ENCODE measurements at regions not wholly inside any gene's neighbourhood (a gene's known extent, or its start where the extent isn't known, plus 50 kb on each side); places are given as distances from the start of the nearest gene placed in this dataset.

DNA sequence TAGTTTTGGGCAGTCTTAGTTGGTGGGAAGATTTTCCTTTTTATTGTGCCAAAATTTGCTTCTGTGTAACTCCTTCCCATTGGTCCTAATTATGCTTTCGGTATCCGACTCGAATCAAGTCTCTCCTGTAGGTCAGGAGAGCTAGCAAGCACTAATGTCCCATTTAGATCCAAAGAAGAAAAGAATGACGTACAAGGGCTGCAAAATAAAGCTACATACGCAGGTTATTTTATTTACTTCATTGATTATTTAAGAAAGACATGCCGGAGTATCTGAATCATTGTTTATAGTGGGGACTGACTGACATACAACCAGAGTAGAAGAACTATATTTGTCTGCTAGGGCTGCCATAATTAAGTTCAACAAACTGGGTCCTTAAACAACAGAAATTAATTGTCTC, 648.5 kb downstream of the CPS1 start:
- TF ChIP-seq, protein P1, sequence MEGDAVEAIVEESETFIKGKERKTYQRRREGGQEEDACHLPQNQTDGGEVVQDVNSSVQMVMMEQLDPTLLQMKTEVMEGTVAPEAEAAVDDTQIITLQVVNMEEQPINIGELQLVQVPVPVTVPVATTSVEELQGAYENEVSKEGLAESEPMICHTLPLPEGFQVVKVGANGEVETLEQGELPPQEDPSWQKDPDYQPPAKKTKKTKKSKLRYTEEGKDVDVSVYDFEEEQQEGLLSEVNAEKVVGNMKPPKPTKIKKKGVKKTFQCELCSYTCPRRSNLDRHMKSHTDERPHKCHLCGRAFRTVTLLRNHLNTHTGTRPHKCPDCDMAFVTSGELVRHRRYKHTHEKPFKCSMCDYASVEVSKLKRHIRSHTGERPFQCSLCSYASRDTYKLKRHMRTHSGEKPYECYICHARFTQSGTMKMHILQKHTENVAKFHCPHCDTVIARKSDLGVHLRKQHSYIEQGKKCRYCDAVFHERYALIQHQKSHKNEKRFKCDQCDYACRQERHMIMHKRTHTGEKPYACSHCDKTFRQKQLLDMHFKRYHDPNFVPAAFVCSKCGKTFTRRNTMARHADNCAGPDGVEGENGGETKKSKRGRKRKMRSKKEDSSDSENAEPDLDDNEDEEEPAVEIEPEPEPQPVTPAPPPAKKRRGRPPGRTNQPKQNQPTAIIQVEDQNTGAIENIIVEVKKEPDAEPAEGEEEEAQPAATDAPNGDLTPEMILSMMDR (IDR thresholded peaks at IDR 0.05): no peak
- TF ChIP-seq POLR2A (IDR thresholded peaks at IDR 0.05): no peak
